GM12878 (cell line): ENCODE measurements at regions not wholly inside any gene's neighbourhood (a gene's known extent, or its start where the extent isn't known, plus 50 kb on each side); places are given as distances from the start of the nearest gene placed in this dataset.

Experiments
- ATAC-seq: fragments of 200-7000 bp; cut with Tn5 transposase; 3 replicates; pipeline ENCODE4 v1.9.1; 2020; ENCODE audit warnings: mild to moderate bottlenecking, moderate library complexity
- BruUV-seq: library from RNA; stranded (reverse); fragments of 400-500 nt; replicated peaks from 2 replicates; lab custom pipeline; 2021; lab: Mats Ljungman, UMichigan
- CTCF ChIA-PET: fragments of 300-600 bp; sonication (Branson Sonifier 250); formaldehyde crosslinking; extraction: SDS; loops from one replicate; lab custom pipeline; 2021; ENCODE audit warnings: inconsistent platforms; lab: Yijun Ruan, JAX
- POLR2A ChIA-PET: fragments of 350-600 bp; formaldehyde crosslinking; extraction: SDS; loops from one replicate; lab custom pipeline; 2021; ENCODE audit warnings: inconsistent platforms; lab: Charles Lee
- RAD21 ChIA-PET: fragments of 300-600 bp; sonication (Branson Sonifier 250); formaldehyde crosslinking; loops from one replicate; lab custom pipeline; 2023; ENCODE audit warnings: antibody characterized with exemption; ENCODE audit not compliant: unreplicated experiment; lab: Charles Lee
- SMC1A ChIA-PET: fragments of 300-600 bp; sonication (Branson Sonifier 250); formaldehyde crosslinking; loops from one replicate; lab custom pipeline; 2023; ENCODE audit not compliant: unreplicated experiment, uncharacterized antibody; lab: Charles Lee
- DNase-seq: peaks from one replicate; pipeline ENCODE4 v3.0.0-alpha.2; 2011; ENCODE audit warnings: low read depth, low spot score
- FAIRE-seq: peaks from 3 replicates; lab custom pipeline; 2011; peaks lifted over from hg19 to GRCh38; lab: Jason Lieb, UNC
- H2AFZ ChIP-seq: 2 replicates; pipeline ENCODE4 v1.6.0; 2011; ENCODE audit warnings: low read depth, low read length, control low read depth; ENCODE audit not compliant: control insufficient read depth
- H3K27ac ChIP-seq: 2 replicates; pipeline ENCODE4 v1.5.1; 2011; ENCODE audit warnings: control low read depth; ENCODE audit not compliant: control insufficient read depth, insufficient read depth
- H3K27me3 ChIP-seq, 2 experiments: replicated peaks in 1 of 2; 2 replicates each; pipeline versions ENCODE4 v1.6.0 to v1.6.1; 2011; ENCODE audit warnings: low read length in 1 of 2; ENCODE audit not compliant: control insufficient read depth in 2 of 2, insufficient read depth in 2 of 2
- H3K36me3 ChIP-seq, 2 experiments: 2 replicates each; pipeline ENCODE4 v1.5.1; 2011; ENCODE audit warnings: low read length in 1 of 2; ENCODE audit not compliant: control insufficient read depth in 2 of 2, insufficient read depth in 2 of 2
- H3K4me1 ChIP-seq: 2 replicates; pipeline ENCODE4 v1.6.1; 2011; ENCODE audit warnings: mild to moderate bottlenecking, low read length, moderate library complexity, mixed read lengths; ENCODE audit not compliant: control insufficient read depth, insufficient read depth
- H3K4me2 ChIP-seq: 2 replicates; pipeline ENCODE4 v1.6.0; 2011; ENCODE audit warnings: control low read depth; ENCODE audit not compliant: control insufficient read depth, insufficient read depth
- H3K4me3 ChIP-seq: fragments of 200-600 bp; sonication (generic); 2 replicates; pipeline ENCODE4 v1.5.1; 2016
- H3K79me2 ChIP-seq: 2 replicates; pipeline ENCODE4 v1.6.0; 2011; ENCODE audit warnings: low read length; ENCODE audit not compliant: control insufficient read depth, insufficient read depth
- H3K9ac ChIP-seq: 2 replicates; pipeline ENCODE4 v1.8.0; 2011; ENCODE audit warnings: low read length, control low read depth, mixed read lengths; ENCODE audit not compliant: control insufficient read depth, insufficient read depth
- H3K9me3 ChIP-seq: replicated peaks from 3 replicates; pipeline ENCODE4 v1.5.1; 2011; ENCODE audit warnings: mild to moderate bottlenecking, low read length; ENCODE audit not compliant: control insufficient read depth, insufficient read depth
- H4K20me1 ChIP-seq: 2 replicates; pipeline ENCODE4 v1.6.0; 2011; ENCODE audit not compliant: control insufficient read depth, insufficient read depth
- HDAC2 ChIP-seq: fragments of 200-600 bp; sonication (generic); IDR thresholded peaks from 2 replicates; pipeline ENCODE4 v1.6.1; 2017
- IKZF1 ChIP-seq: fragments of 450-650 bp; conservative IDR thresholded peaks from 2 replicates; pipeline ENCODE4 v1.6.1; 2017; ENCODE audit warnings: antibody characterized with exemption, mild to moderate bottlenecking
- MLLT1 ChIP-seq: fragments of 450-650 bp; IDR thresholded peaks from 2 replicates; pipeline ENCODE4 v1.6.1; 2016; ENCODE audit warnings: mild to moderate bottlenecking
- MYB ChIP-seq: fragments of 150-350 bp; IDR thresholded peaks from 2 replicates; pipeline ENCODE4 v1.6.1; 2014; ENCODE audit warnings: mild to moderate bottlenecking, low read depth, low read length, borderline replicate concordance
- NFYA ChIP-seq: IDR thresholded peaks from 2 replicates; pipeline ENCODE4 v1.6.1; 2011; ENCODE audit warnings: low read depth, mild to moderate bottlenecking, low read length, improper control_type of control experiment, borderline replicate concordance
- NR2C1 ChIP-seq: fragments of 450-650 bp; IDR thresholded peaks from 2 replicates; pipeline ENCODE4 v1.6.1; 2017; ENCODE audit warnings: antibody characterized with exemption, mild to moderate bottlenecking, moderate library complexity
- NR2C2 ChIP-seq: IDR thresholded peaks from 2 replicates; pipeline ENCODE4 v1.6.1; 2011; ENCODE audit warnings: borderline replicate concordance, low read depth; ENCODE audit not compliant: control insufficient read depth, insufficient read length
- POU2F2 ChIP-seq: IDR thresholded peaks from 3 replicates; pipeline ENCODE4 v1.6.1; 2011; ENCODE audit warnings: low read depth, mild to moderate bottlenecking, low read length, borderline replicate concordance
- SUPT20H ChIP-seq: IDR thresholded peaks from 2 replicates; pipeline ENCODE4 v1.6.1; 2011; ENCODE audit warnings: low read depth, mild to moderate bottlenecking, low read length, moderate library complexity, borderline replicate concordance; ENCODE audit not compliant: control insufficient read depth
- WGBS: methylation state at CpG from one replicate; pipeline ENCODE4 v1.1.6; 2016; ENCODE audit warnings: low lambda C conversion rate; ENCODE audit not compliant: insufficient replicate concordance, insufficient coverage; ENCODE audit errors: missing lambda C conversion rate; 5-methylcytosine and 5-hydroxymethylcytosine counted together
- in situ Hi-C: fragments of 300-500 bp; cut with MboI; formaldehyde crosslinking; loops from 9 replicates; pipeline ENCODE4 v1.14.3; 2018; ENCODE audit warnings: mixed read lengths
- intact Hi-C: fragments of 100-400 bp; cut with micrococcal nuclease; formaldehyde crosslinking; loops from one replicate; pipeline ENCODE4 v1.14.2; 2022; ENCODE audit not compliant: unreplicated experiment
- TF ChIP-seq, protein P1 (sequence below): IDR thresholded peaks from 2 replicates; pipeline ENCODE4 v1.6.1; 2011; ENCODE audit warnings: low read depth, mild to moderate bottlenecking, low read length, moderate library complexity, borderline replicate concordance; ENCODE audit errors: extremely low read depth
- TF ChIP-seq, protein P2 (sequence below): IDR thresholded peaks from 2 replicates; pipeline ENCODE4 v1.6.1; 2012; ENCODE audit warnings: low read depth, low read length, improper control_type of control experiment
- TF ChIP-seq, protein P3 (sequence below): IDR thresholded peaks from 2 replicates; pipeline ENCODE4 v1.6.1; 2011; ENCODE audit warnings: borderline replicate concordance, low read depth, mild to moderate bottlenecking, moderate library complexity, low read length; ENCODE audit not compliant: insufficient read depth, poor library complexity, severe bottlenecking
- TF ChIP-seq, protein P4 (sequence below): fragments of 450-650 bp; IDR thresholded peaks from 2 replicates; pipeline ENCODE4 v1.6.1; 2017; ENCODE audit warnings: borderline replicate concordance

- Histone ChIP-seq H3K4me1 (no peaks in the 10 kb centered on the region), H2AFZ (no peak overlapping the region), H3K27ac (no peak overlapping the region), H3K79me2 (no peaks in the 10 kb centered on the region), H3K36me3 (no peaks in the 10 kb centered on the region), H4K20me1 (no peaks in the 10 kb centered on the region)
- in situ Hi-C loops = no loop called here
- BruUV-seq = no TSS peak
- POLR2A ChIA-PET = no interaction called here
- SMC1A ChIA-PET = interaction anchor here (0.8 kb wide), 1 partner anchor 364 kb away, joined by 3 read pairs; no protein-coding TSS in a partner anchor
- no peak for DNase-seq
- FAIRE-seq = no peak
- CTCF ChIA-PET = no interaction called here
- TF ChIP-seq MLLT1 (no peak), NR2C1 (no peak), POU2F2 (no peak), NFYA (no peak), MYB (no peak), IKZF1 (no peak), SUPT20H (no peak), NR2C2 (peak; percentile 13), HDAC2 (no peak)
- TF ChIP-seq, protein P1, sequence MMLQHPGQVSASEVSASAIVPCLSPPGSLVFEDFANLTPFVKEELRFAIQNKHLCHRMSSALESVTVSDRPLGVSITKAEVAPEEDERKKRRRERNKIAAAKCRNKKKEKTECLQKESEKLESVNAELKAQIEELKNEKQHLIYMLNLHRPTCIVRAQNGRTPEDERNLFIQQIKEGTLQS = no peak
- TF ChIP-seq, protein P2, sequence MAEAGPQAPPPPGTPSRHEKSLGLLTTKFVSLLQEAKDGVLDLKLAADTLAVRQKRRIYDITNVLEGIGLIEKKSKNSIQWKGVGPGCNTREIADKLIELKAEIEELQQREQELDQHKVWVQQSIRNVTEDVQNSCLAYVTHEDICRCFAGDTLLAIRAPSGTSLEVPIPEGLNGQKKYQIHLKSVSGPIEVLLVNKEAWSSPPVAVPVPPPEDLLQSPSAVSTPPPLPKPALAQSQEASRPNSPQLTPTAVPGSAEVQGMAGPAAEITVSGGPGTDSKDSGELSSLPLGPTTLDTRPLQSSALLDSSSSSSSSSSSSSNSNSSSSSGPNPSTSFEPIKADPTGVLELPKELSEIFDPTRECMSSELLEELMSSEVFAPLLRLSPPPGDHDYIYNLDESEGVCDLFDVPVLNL = no peak
- TF ChIP-seq, protein P3, sequence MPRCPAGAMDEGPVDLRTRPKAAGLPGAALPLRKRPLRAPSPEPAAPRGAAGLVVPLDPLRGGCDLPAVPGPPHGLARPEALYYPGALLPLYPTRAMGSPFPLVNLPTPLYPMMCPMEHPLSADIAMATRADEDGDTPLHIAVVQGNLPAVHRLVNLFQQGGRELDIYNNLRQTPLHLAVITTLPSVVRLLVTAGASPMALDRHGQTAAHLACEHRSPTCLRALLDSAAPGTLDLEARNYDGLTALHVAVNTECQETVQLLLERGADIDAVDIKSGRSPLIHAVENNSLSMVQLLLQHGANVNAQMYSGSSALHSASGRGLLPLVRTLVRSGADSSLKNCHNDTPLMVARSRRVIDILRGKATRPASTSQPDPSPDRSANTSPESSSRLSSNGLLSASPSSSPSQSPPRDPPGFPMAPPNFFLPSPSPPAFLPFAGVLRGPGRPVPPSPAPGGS = peak; percentile 69
- TF ChIP-seq, protein P4, sequence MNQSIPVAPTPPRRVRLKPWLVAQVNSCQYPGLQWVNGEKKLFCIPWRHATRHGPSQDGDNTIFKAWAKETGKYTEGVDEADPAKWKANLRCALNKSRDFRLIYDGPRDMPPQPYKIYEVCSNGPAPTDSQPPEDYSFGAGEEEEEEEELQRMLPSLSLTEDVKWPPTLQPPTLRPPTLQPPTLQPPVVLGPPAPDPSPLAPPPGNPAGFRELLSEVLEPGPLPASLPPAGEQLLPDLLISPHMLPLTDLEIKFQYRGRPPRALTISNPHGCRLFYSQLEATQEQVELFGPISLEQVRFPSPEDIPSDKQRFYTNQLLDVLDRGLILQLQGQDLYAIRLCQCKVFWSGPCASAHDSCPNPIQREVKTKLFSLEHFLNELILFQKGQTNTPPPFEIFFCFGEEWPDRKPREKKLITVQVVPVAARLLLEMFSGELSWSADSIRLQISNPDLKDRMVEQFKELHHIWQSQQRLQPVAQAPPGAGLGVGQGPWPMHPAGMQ = no peak
- TF ChIP-seq, all 136 proteins: peak for 2
- Histone ChIP-seq H3K9ac (no peak overlapping the region), H3K9me3 (no peaks in the 10 kb centered on the region; the same call in 1 of the 3 replicates), H3K4me2 (no peak overlapping the region), H3K4me3 (no peak overlapping the region), H3K27me3 (no peaks in the 10 kb centered on the region)
- 53% methylated on average over 10 of the region's 10 CpGs for WGBS
- RAD21 ChIA-PET = no interaction called here
- intact Hi-C loops = no loop called here
- ATAC-seq = no peak
Measured at GRCh38 chr2:6392354-6392753, 473.4 kb downstream of the CMPK2 start.
